ENCODE measurements at regions not wholly inside any gene's neighbourhood (a gene's known extent, or its start where the extent isn't known, plus 50 kb on each side); places are given as distances from the start of the nearest gene placed in this dataset.

GRCh38 chr3:70488816-70489215 is 176.4 kb upstream of the MDFIC2 start:
- Mint-ChIP-seq H3K27ac (ENCODE audit: unreplicated experiment) (no peak overlapping the region), H3K4me1 (ENCODE audit: unreplicated experiment) (no peaks in the 10 kb centered on the region), H3K4me3 (ENCODE audit: unreplicated experiment) (no peak overlapping the region), H3K27me3 (ENCODE audit: unreplicated experiment) (no peaks in the 10 kb centered on the region), H3K36me3 (ENCODE audit: low read depth, unreplicated experiment) (no peaks in the 10 kb centered on the region), H3K9me3 (ENCODE audit: unreplicated experiment) (no peaks in the 10 kb centered on the region)
- no peak for TF ChIP-seq CTCF (IDR thresholded peaks at IDR 0.05; ENCODE audit: unreplicated experiment)
- DNase-seq (ENCODE audit: low spot score), result no peak

- Mint-ChIP-seq H3K9me3 (ENCODE audit: unreplicated experiment) (no peaks in the 10 kb centered on the region), H3K27me3 (ENCODE audit: unreplicated experiment) (no peaks in the 10 kb centered on the region), H3K36me3 (ENCODE audit: low read depth, unreplicated experiment) (no peaks in the 10 kb centered on the region), H3K4me1 (ENCODE audit: unreplicated experiment) (no peaks in the 10 kb centered on the region), H3K4me3 (ENCODE audit: unreplicated experiment) (no peak overlapping the region), H3K27ac (ENCODE audit: unreplicated experiment) (no peak overlapping the region)
- DNase-seq (ENCODE audit: low spot score), result no peak
- no peak for TF ChIP-seq CTCF (IDR thresholded peaks at IDR 0.05; ENCODE audit: unreplicated experiment)
Measured at GRCh38 chr3:70488131-70488530, 175.7 kb upstream of the MDFIC2 start.

DNA sequence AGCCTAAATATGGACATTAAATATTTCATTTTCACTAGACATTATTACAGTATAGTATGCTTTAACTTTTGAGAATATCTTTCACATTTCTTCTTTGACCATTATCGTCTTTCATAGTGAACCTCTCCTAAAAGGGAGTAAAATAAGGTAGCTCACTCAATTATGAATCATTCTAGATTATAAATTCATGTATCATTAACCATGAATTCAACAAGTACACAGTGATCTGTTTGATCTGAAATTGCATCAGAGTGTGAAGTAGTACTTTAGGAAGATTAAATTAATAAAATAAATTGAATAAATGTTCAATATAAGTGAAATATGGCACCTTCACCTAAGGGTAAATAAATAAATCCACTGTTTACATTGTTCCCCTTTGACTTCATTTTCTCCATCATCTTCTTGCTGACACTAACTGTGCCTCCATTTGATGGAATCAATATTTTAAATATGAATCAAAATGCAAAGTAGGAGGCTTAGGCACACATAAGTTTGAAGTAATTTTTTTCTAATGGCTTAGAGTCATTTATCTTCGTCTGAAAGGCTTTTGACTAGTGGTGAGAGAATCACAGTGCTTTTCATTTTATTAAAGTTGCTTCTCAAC is 174.1 kb upstream of the MDFIC2 start:
- no peaks in the 10 kb centered on the region for H3K9me3 Mint-ChIP-seq (ENCODE audit: unreplicated experiment)
- no peaks in the 10 kb centered on the region for H3K27me3 Mint-ChIP-seq (ENCODE audit: unreplicated experiment)
- H3K4me1 Mint-ChIP-seq (ENCODE audit: unreplicated experiment), result no peaks in the 10 kb centered on the region
- no peak for DNase-seq (ENCODE audit: low spot score)
- H3K36me3 Mint-ChIP-seq (ENCODE audit: low read depth, unreplicated experiment), result no peaks in the 10 kb centered on the region
- H3K4me3 Mint-ChIP-seq (ENCODE audit: unreplicated experiment), result no peak overlapping the region
- no peak overlapping the region for H3K27ac Mint-ChIP-seq (ENCODE audit: unreplicated experiment)
- no peak for TF ChIP-seq CTCF (IDR thresholded peaks at IDR 0.05; ENCODE audit: unreplicated experiment)

DNA sequence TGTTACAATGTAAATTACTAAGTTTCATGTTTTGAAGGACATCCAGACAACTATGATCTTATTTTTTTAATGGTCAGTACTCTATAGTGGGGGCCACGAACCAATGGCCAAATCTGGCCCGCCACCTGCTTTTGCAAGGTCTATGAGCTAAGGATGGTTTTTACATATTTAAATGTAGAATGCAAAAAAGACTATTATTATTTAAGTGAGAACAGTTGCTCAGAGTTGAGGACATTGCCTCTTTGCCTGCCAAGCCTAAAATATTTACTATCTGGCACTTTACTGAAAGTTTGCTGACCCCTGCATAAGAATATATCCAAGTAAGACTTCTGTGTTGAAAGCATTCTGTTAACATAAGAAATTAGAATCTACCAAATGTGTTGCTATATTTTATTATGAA is 163.7 kb upstream of the MDFIC2 start:
- no peak overlapping the region for H3K27ac Mint-ChIP-seq (ENCODE audit: unreplicated experiment)
- H3K4me1 Mint-ChIP-seq (ENCODE audit: unreplicated experiment), result no peaks in the 10 kb centered on the region
- H3K27me3 Mint-ChIP-seq (ENCODE audit: unreplicated experiment), result peaks cover 2% of the 10 kb centered on the region
- no peak overlapping the region for H3K4me3 Mint-ChIP-seq (ENCODE audit: unreplicated experiment)
- no peak for TF ChIP-seq CTCF (IDR thresholded peaks at IDR 0.05; ENCODE audit: unreplicated experiment)
- DNase-seq (ENCODE audit: low spot score), result no peak
- no peaks in the 10 kb centered on the region for H3K36me3 Mint-ChIP-seq (ENCODE audit: low read depth, unreplicated experiment)
- H3K9me3 Mint-ChIP-seq (ENCODE audit: unreplicated experiment), result no peaks in the 10 kb centered on the region

DNA sequence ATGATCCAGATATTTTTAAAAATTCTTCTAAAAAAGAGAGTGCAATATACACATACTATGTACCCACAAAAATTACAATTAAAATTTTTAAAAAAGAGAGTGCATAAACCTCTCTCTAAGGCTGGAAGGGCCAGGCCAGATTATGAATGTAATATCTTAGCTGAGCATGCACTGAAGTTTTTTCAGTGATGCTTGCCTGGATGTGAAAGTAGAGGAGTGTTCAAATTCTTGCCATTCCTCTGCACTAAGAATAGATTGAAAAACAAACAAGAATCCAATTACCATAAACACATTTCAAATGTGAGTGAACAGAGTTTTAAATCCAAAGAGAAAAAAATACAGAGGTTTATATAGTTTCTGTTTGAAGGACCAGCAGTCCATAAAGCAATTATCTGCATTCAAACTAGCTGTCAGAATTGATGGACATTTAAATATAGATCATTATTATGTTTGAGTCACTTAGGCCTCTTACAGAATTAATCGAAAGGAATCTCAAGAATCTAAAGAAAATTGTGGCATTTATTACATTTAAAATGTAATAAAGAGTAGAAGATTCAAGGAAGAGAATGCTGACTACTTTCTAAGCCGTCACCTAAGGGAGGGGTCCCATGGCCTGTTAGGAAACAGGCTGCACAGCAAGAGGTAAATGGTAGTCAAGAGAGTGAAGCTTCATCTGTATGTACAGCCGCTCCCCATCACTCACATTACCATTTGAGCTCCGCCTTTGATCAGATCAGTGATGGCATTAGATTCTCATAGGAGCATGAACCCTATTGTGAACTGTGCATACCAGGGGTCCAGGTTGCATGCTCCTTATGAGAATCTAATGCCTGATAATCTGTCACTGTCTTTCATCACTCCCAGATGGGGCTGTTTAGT is 159.3 kb upstream of the MDFIC2 start:
- H3K4me3 Mint-ChIP-seq (ENCODE audit: unreplicated experiment), result no peak overlapping the region
- TF ChIP-seq CTCF (IDR thresholded peaks at IDR 0.05; ENCODE audit: unreplicated experiment), result no peak
- H3K27me3 Mint-ChIP-seq (ENCODE audit: unreplicated experiment), result peaks cover 2% of the 10 kb centered on the region
- no peaks in the 10 kb centered on the region for H3K9me3 Mint-ChIP-seq (ENCODE audit: unreplicated experiment)
- DNase-seq (ENCODE audit: low spot score), result no peak
- no peaks in the 10 kb centered on the region for H3K4me1 Mint-ChIP-seq (ENCODE audit: unreplicated experiment)
- no peak overlapping the region for H3K27ac Mint-ChIP-seq (ENCODE audit: unreplicated experiment)
- no peaks in the 10 kb centered on the region for H3K36me3 Mint-ChIP-seq (ENCODE audit: low read depth, unreplicated experiment)

All from endothelial cell (in vitro differentiated cells).